ENCODE measurements at regions not wholly inside any gene's neighbourhood (a gene's known extent, or its start where the extent isn't known, plus 50 kb on each side); places are given as distances from the start of the nearest gene placed in this dataset.

DNA sequence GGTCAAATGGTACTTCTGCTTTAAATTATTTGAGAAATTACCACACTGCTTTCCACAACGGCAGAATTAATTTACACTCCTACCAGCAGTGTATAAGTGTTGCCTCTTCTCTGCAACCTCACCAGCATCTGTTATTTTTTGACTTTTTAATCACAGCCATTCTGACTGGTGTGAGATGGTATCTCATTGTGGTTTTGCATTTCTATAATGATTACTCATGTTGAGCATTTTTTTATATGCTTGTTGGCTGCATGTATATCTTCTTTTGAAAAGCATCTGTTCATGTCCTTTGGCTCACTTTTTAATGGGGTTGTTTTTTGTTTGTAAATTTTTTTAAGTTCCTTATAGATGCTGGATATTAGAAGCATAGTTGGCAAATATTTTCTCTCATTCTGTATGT lies 446.7 kb downstream of the PMP22 start:
- DNase-seq = no peak
- no peaks in the 10 kb centered on the region for H3K4me1 ChIP-seq
- TF ChIP-seq, protein P1, sequence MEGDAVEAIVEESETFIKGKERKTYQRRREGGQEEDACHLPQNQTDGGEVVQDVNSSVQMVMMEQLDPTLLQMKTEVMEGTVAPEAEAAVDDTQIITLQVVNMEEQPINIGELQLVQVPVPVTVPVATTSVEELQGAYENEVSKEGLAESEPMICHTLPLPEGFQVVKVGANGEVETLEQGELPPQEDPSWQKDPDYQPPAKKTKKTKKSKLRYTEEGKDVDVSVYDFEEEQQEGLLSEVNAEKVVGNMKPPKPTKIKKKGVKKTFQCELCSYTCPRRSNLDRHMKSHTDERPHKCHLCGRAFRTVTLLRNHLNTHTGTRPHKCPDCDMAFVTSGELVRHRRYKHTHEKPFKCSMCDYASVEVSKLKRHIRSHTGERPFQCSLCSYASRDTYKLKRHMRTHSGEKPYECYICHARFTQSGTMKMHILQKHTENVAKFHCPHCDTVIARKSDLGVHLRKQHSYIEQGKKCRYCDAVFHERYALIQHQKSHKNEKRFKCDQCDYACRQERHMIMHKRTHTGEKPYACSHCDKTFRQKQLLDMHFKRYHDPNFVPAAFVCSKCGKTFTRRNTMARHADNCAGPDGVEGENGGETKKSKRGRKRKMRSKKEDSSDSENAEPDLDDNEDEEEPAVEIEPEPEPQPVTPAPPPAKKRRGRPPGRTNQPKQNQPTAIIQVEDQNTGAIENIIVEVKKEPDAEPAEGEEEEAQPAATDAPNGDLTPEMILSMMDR (IDR thresholded peaks at IDR 0.05) = no peak
- no peak for TF ChIP-seq POLR2A (IDR thresholded peaks at IDR 0.05)
- H3K4me3 ChIP-seq = no peak overlapping the region
- H3K27ac ChIP-seq = no peak overlapping the region
- no peaks in the 10 kb centered on the region for H3K36me3 ChIP-seq
- H3K9me3 ChIP-seq = no peaks in the 10 kb centered on the region
- H3K27me3 ChIP-seq = no peaks in the 10 kb centered on the region

DNA sequence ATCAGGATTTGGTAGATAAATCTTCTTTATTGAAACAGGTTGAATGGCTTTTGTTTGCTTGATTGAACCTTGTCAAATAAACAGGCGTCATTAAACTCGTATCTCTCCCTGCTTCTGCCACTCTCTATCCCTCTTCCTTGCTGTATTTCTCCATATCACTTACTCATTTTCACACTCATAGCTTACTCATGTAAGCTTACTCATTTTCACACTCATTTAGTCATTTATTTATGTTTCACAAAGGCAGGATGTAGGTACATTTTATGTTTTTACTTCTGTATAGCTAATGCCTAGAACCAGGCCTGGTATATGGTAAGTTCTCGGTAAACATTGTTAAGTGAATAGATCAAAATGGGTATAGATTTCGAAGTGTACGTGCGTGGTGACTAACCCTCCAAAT lies 450.0 kb downstream of the PMP22 start:
- Histone ChIP-seq H3K4me1 (no peaks in the 10 kb centered on the region), H3K36me3 (no peaks in the 10 kb centered on the region), H3K9me3 (no peaks in the 10 kb centered on the region), H3K27ac (no peak overlapping the region), H3K27me3 (no peaks in the 10 kb centered on the region), H3K4me3 (no peak overlapping the region)
- no peak for TF ChIP-seq POLR2A (IDR thresholded peaks at IDR 0.05)
- no peak for DNase-seq

DNA sequence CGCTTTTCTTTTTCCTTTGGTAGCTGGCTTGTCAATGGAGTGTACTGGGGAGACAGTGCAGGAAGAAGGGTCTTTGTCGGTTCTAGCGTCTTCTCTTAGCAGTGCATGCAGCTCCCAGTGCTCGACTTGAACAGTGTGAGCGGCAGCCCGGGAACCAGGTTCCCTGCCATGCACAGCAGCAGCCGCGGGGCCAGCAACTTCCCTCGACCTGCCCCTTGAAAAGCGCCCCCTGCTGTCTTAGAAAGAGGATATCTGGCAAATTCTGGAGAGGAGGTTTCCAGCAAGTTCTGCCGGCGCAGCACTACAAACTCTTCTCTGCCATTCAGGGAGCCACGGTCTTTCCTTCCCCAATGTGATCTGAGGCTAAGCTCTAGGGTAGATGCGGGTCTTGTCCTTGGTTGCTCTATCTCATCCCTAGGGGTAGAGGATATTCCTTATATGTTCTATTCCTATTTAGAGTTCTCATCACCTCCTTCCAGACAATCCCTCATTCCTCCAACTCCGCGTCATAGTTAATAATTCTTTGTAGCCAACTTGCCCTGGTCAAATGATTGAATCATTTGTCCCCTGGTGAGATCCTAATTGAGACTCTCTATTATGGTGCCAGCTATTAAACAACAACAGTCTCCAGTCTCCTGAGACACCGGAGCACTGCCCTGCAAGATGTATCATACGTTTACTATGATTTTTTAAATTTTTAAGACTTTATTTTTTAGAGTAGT lies 451.3 kb downstream of the PMP22 start:
- TF ChIP-seq, protein P1 (IDR thresholded peaks at IDR 0.05) = peak in 3 of 6 experiments; percentile 6 to 16 (median 15)
- no peak for TF ChIP-seq POLR2A (IDR thresholded peaks at IDR 0.05)
- H3K9me3 ChIP-seq = no peaks in the 10 kb centered on the region
- no peak overlapping the region for H3K4me3 ChIP-seq
- no peaks in the 10 kb centered on the region for H3K27me3 ChIP-seq
- no peaks in the 10 kb centered on the region for H3K36me3 ChIP-seq
- no peak overlapping the region for H3K27ac ChIP-seq
- no peaks in the 10 kb centered on the region for H3K4me1 ChIP-seq
- no peak for DNase-seq

DNA sequence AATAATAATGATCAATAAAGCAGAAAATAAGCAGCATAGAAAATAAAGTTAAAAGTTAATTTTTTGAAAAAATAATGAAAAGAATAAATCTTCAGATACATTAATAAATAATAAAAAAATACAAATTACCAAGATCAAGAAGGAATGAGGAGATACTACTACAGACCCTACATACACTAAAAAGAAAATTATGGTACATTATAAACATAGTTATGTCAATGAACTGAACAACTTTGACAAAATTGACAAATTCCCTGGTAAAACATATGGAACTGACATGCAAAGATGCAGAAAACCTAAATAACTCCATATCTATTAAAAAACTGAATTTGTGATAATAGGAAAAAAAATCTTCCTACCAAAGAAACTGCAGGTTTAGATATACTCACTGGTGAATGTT lies 456.7 kb downstream of the PMP22 start:
- TF ChIP-seq, protein P1 (IDR thresholded peaks at IDR 0.05) = no peak
- no peak for TF ChIP-seq POLR2A (IDR thresholded peaks at IDR 0.05)
- no peak for DNase-seq
- Histone ChIP-seq H3K27ac (no peak overlapping the region), H3K27me3 (no peaks in the 10 kb centered on the region), H3K36me3 (no peaks in the 10 kb centered on the region), H3K4me1 (no peaks in the 10 kb centered on the region), H3K9me3 (peaks cover 0 to 3% (median 0%) of the 10 kb centered on the region in 4 donors), H3K4me3 (no peak overlapping the region)

DNA sequence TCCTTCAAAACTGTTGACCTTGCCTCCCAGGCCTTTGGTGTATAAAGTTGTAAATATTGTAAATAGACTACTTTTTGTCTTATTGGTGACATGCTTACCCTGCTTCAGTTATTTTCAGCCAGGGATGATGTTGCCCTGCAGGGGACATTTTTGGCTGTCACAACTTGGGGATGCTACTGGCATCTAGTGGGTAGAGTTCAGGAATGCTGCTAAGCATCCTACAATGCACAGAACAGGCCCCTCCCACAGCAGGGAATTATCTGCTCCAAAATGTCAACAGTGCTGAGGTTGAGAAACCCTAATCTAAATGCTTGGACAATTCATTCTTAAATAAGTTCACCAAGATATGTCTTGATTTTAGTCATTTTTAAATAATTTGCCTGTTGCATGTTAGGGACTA lies 459.8 kb downstream of the PMP22 start:
- Histone ChIP-seq H3K9me3 (peaks cover 0 to 3% (median 0%) of the 10 kb centered on the region in 4 donors), H3K4me1 (no peaks in the 10 kb centered on the region), H3K36me3 (no peaks in the 10 kb centered on the region), H3K27ac (no peak overlapping the region), H3K27me3 (no peaks in the 10 kb centered on the region), H3K4me3 (no peak overlapping the region)
- no peak for DNase-seq
- TF ChIP-seq, protein P1 (IDR thresholded peaks at IDR 0.05) = no peak
- no peak for TF ChIP-seq POLR2A (IDR thresholded peaks at IDR 0.05)

DNA sequence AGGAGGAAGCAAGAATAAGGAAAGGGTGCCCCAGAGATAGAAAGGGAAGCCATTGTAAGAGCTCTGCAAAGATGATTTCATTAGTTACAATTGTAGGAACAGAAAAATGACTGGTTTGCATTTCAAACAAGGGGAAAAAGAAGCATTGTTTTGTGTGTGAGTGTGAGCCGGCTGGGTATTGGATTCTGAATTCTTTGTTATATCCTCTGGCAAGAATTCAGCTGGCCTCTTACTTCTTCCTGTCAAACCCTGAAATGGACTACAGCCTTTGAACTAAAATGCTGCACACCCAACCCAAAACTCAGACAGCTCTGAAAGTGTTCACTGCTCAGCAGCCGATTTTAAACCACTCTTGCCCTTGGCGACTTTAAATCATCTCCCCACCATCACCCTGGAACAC lies 461.3 kb downstream of the PMP22 start:
- Histone ChIP-seq H3K9me3 (peaks cover 0 to 3% (median 0%) of the 10 kb centered on the region in 4 donors), H3K4me3 (no peak overlapping the region), H3K27me3 (no peaks in the 10 kb centered on the region), H3K27ac (no peak overlapping the region), H3K4me1 (no peaks in the 10 kb centered on the region), H3K36me3 (no peaks in the 10 kb centered on the region)
- DNase-seq = no peak
- TF ChIP-seq, protein P1 (IDR thresholded peaks at IDR 0.05) = no peak
- no peak for TF ChIP-seq POLR2A (IDR thresholded peaks at IDR 0.05)

All from Peyer's patch (tissue), 4 donors.